Prostate gland (tissue), 2 donors: ENCODE measurements at regions not wholly inside any gene's neighbourhood (a gene's known extent, or its start where the extent isn't known, plus 50 kb on each side); places are given as distances from the start of the nearest gene placed in this dataset.

Experiments used
- CTCF ChIP-seq, 4 experiments: fragments of 200-600 bp in 2 of 4; fragments of 450-650 bp in 2 of 4; sonication (generic) in 2 of 4; IDR thresholded peaks; 1 replicate in 3 of 4; 2 replicates in 1 of 4; pipeline ENCODE4 v1.5.1; 2016 to 2019; ENCODE audit warnings: antibody characterized with exemption in 4 of 4, mild to moderate bottlenecking in 2 of 4, moderate library complexity in 2 of 4
- POLR2A ChIP-seq: fragments of 450-650 bp; IDR thresholded peaks from one replicate; pipeline ENCODE4 v1.6.1; 2016; ENCODE audit warnings: antibody characterized with exemption, mild to moderate bottlenecking
- POLR2AphosphoS5 ChIP-seq: sonication (generic); formaldehyde crosslinking; IDR thresholded peaks from one replicate; pipeline ENCODE4 v1.6.1; 2017; ENCODE audit warnings: antibody characterized with exemption

- TF ChIP-seq POLR2AphosphoS5 (no peak), CTCF (IDR thresholded peaks at IDR 0.05) (no peak), POLR2A (no peak)
Measured at GRCh38 chr4:181416966-181417365, 826.2 kb upstream of the TENM3 start.
